ENCODE measurements at regions not wholly inside any gene's neighbourhood (a gene's known extent, or its start where the extent isn't known, plus 50 kb on each side); places are given as distances from the start of the nearest gene placed in this dataset.

DNA sequence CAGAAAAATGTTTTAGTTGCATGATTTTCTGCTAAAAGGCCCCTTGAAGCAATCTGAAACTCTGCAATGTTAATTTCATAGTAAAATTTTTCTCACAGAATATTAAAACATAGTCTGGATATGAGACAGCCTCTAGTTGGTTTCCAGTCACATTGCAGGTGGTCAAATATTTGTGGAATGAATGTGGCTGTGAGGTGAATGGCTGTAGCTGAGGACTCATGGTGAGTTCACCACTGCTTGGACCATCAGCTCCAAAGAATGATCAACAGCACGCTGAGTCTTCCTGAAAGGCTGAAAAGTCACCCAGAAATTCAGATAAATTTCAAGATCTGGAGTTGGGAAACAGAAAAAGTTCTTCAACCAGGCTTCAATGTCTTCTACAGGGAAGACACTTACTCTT lies 79.8 kb downstream of the MAT2B start (continued):
- TF ChIP-seq, protein P1, sequence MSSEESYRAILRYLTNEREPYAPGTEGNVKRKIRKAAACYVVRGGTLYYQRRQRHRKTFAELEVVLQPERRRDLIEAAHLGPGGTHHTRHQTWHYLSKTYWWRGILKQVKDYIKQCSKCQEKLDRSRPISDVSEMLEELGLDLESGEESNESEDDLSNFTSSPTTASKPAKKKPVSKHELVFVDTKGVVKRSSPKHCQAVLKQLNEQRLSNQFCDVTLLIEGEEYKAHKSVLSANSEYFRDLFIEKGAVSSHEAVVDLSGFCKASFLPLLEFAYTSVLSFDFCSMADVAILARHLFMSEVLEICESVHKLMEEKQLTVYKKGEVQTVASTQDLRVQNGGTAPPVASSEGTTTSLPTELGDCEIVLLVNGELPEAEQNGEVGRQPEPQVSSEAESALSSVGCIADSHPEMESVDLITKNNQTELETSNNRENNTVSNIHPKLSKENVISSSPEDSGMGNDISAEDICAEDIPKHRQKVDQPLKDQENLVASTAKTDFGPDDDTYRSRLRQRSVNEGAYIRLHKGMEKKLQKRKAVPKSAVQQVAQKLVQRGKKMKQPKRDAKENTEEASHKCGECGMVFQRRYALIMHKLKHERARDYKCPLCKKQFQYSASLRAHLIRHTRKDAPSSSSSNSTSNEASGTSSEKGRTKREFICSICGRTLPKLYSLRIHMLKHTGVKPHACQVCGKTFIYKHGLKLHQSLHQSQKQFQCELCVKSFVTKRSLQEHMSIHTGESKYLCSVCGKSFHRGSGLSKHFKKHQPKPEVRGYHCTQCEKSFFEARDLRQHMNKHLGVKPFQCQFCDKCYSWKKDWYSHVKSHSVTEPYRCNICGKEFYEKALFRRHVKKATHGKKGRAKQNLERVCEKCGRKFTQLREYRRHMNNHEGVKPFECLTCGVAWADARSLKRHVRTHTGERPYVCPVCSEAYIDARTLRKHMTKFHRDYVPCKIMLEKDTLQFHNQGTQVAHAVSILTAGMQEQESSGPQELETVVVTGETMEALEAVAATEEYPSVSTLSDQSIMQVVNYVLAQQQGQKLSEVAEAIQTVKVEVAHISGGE (CRISPR knock-in tag; IDR thresholded peaks at IDR 0.05): no peak
- no peak for TF ChIP-seq TBL1XR1 (IDR thresholded peaks at IDR 0.05; ENCODE audit: low read depth, low read length)

DNA sequence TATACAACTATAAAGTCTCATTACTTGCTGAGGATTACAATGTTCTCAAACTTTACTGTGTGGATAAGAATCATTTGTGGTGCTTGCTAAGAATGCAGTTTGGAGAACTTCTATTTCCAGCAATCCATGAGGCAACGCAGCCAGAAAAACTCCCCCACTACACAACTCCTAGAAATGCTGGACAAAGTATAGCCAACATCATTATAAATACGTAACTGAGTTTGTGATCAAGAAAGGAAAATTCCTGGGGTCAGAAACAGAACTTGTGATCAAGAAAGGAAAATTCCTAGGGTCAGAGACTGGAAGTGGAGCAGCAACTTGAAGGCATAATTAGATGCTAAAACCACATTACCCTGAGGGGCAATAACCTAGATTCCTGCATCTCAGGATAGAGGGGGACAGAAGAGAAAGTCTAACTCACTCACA lies 81.1 kb downstream of the MAT2B start:
- Histone ChIP-seq H3K4me2 (ENCODE audit: control insufficient read depth, insufficient read depth) (no peak overlapping the region), H3K27ac (ENCODE audit: control insufficient read depth, insufficient read depth) (no peak overlapping the region), H3K4me3 (no peak overlapping the region), H3K79me2 (ENCODE audit: control insufficient read depth, insufficient read depth, low read length) (no peaks in the 10 kb centered on the region), H3K27me3 (replicated peaks in 1 of 2; ENCODE audit: control insufficient read depth in 2 of 2, insufficient read depth in 2 of 2, low read length in 1 of 2) (no peaks in the 10 kb centered on the region), H2AFZ (ENCODE audit: control insufficient read depth, low read depth, low read length) (no peak overlapping the region), H3K9me3 (replicated peaks; ENCODE audit: control insufficient read depth, insufficient read depth, low read length) (no peaks in the 10 kb centered on the region), H3K9ac (ENCODE audit: control insufficient read depth, insufficient read depth, low read length) (no peak overlapping the region), H3K4me1 (ENCODE audit: control insufficient read depth, insufficient read depth, low read length) (no peaks in the 10 kb centered on the region), H4K20me1 (ENCODE audit: control insufficient read depth, insufficient read depth) (no peaks in the 10 kb centered on the region; the same call in 1 of the 2 replicates), H3K36me3 (ENCODE audit: control insufficient read depth in 2 of 2, insufficient read depth in 2 of 2, low read length in 1 of 2) (no peaks in the 10 kb centered on the region)
- BruUV-seq (replicated peaks): no TSS peak
- intact Hi-C loops (cut with micrococcal nuclease; ENCODE audit: unreplicated experiment) (no loop called here), in situ Hi-C loops (cut with MboI) (no loop called here)
- RAD21 ChIA-PET (ENCODE audit: unreplicated experiment): no interaction called here
- POLR2A ChIA-PET: no interaction called here
- no peak for FAIRE-seq
- SMC1A ChIA-PET (ENCODE audit: uncharacterized antibody, unreplicated experiment): no interaction called here
- ATAC-seq: no peak
- WGBS (ENCODE audit: insufficient coverage, insufficient replicate concordance, low lambda C conversion rate, missing lambda C conversion rate): 20% methylated on average over 2 of the region's 2 CpGs
- DNase-seq (ENCODE audit: low read depth, low spot score): no peak
- CTCF ChIA-PET: no interaction called here
- TF ChIP-seq NRF1 (conservative IDR thresholded peaks at IDR 0.05; ENCODE audit: low read depth, low read length): no peak
- TF ChIP-seq, protein P2, sequence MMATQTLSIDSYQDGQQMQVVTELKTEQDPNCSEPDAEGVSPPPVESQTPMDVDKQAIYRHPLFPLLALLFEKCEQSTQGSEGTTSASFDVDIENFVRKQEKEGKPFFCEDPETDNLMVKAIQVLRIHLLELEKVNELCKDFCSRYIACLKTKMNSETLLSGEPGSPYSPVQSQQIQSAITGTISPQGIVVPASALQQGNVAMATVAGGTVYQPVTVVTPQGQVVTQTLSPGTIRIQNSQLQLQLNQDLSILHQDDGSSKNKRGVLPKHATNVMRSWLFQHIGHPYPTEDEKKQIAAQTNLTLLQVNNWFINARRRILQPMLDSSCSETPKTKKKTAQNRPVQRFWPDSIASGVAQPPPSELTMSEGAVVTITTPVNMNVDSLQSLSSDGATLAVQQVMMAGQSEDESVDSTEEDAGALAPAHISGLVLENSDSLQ (IDR thresholded peaks at IDR 0.05): no peak
- no peak for TF ChIP-seq CBX5 (IDR thresholded peaks at IDR 0.05; ENCODE audit: low read depth)
- TF ChIP-seq ZNF274 (IDR thresholded peaks at IDR 0.05; ENCODE audit: insufficient read depth, insufficient read length): no peak
- TF ChIP-seq CHD2 (IDR thresholded peaks at IDR 0.05; ENCODE audit: borderline replicate concordance, low read depth, low read length): no peak
- TF ChIP-seq RBBP5 (conservative IDR thresholded peaks at IDR 0.05): no peak
- TF ChIP-seq NFIC (IDR thresholded peaks at IDR 0.05; ENCODE audit: low read depth, low read length): no peak
- TF ChIP-seq SMARCA5 (IDR thresholded peaks at IDR 0.05): no peak
- no peak for TF ChIP-seq RB1 (IDR thresholded peaks at IDR 0.05; ENCODE audit: borderline replicate concordance)
- TF ChIP-seq, protein P3, sequence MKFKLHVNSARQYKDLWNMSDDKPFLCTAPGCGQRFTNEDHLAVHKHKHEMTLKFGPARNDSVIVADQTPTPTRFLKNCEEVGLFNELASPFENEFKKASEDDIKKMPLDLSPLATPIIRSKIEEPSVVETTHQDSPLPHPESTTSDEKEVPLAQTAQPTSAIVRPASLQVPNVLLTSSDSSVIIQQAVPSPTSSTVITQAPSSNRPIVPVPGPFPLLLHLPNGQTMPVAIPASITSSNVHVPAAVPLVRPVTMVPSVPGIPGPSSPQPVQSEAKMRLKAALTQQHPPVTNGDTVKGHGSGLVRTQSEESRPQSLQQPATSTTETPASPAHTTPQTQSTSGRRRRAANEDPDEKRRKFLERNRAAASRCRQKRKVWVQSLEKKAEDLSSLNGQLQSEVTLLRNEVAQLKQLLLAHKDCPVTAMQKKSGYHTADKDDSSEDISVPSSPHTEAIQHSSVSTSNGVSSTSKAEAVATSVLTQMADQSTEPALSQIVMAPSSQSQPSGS (IDR thresholded peaks at IDR 0.05; ENCODE audit: low read length): no peak
- TF ChIP-seq POLR2A (IDR thresholded peaks at IDR 0.05; ENCODE audit: low read depth, low read length): no peak
- no peak for TF ChIP-seq TARDBP (IDR thresholded peaks at IDR 0.05; ENCODE audit: borderline replicate concordance)
- TF ChIP-seq SMAD1 (IDR thresholded peaks at IDR 0.05; ENCODE audit: low read depth, partially characterized antibody): no peak
- TF ChIP-seq STAT3 (IDR thresholded peaks at IDR 0.05; ENCODE audit: low read depth, low read length): no peak
- TF ChIP-seq, protein P4, sequence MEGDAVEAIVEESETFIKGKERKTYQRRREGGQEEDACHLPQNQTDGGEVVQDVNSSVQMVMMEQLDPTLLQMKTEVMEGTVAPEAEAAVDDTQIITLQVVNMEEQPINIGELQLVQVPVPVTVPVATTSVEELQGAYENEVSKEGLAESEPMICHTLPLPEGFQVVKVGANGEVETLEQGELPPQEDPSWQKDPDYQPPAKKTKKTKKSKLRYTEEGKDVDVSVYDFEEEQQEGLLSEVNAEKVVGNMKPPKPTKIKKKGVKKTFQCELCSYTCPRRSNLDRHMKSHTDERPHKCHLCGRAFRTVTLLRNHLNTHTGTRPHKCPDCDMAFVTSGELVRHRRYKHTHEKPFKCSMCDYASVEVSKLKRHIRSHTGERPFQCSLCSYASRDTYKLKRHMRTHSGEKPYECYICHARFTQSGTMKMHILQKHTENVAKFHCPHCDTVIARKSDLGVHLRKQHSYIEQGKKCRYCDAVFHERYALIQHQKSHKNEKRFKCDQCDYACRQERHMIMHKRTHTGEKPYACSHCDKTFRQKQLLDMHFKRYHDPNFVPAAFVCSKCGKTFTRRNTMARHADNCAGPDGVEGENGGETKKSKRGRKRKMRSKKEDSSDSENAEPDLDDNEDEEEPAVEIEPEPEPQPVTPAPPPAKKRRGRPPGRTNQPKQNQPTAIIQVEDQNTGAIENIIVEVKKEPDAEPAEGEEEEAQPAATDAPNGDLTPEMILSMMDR (IDR thresholded peaks at IDR 0.05 in 2 of 3, conservative IDR thresholded peaks at IDR 0.05 in 1 of 3; ENCODE audit: control insufficient read depth in 2 of 3, extremely low read depth in 1 of 3, insufficient read depth in 1 of 3, low read depth in 3 of 3, low read length in 3 of 3): no peak

Data from GM12878 (cell line).